BJ (cell line): ENCODE measurements at regions not wholly inside any gene's neighbourhood (a gene's known extent, or its start where the extent isn't known, plus 50 kb on each side); places are given as distances from the start of the nearest gene placed in this dataset.

Source experiments
- CTCF ChIA-PET: fragments of 350-600 bp; formaldehyde crosslinking; extraction: SDS; loops from one replicate; lab custom pipeline; 2021; ENCODE audit warnings: antibody characterized with exemption, inconsistent platforms; lab: Yijun Ruan, JAX
- POLR2A ChIA-PET: fragments of 300-600 bp; sonication (Branson Sonifier 250); formaldehyde crosslinking; extraction: SDS; loops from one replicate; lab custom pipeline; 2021; ENCODE audit warnings: antibody characterized with exemption; lab: Charles Lee
- DNase-seq: peaks from one replicate; pipeline ENCODE4 v3.0.0-alpha.2; 2011; ENCODE audit warnings: low read depth
- H3K27me3 ChIP-seq: 2 replicates; pipeline ENCODE4 v1.6.0; 2011; ENCODE audit warnings: low read length; ENCODE audit not compliant: control insufficient read depth, insufficient read depth
- H3K36me3 ChIP-seq: 2 replicates; pipeline ENCODE4 v1.5.1; 2011; ENCODE audit warnings: low read length; ENCODE audit not compliant: control insufficient read depth, insufficient read depth
- H3K4me3 ChIP-seq: 2 replicates; pipeline ENCODE4 v1.5.1; 2011; ENCODE audit warnings: low read depth, mild to moderate bottlenecking, control low read depth, low read length
- TF ChIP-seq, protein P1 (sequence below): IDR thresholded peaks from 2 replicates; pipeline ENCODE4 v1.5.1; 2011; ENCODE audit warnings: low read depth, mild to moderate bottlenecking, control low read depth, inconsistent platforms, low read length, moderate library complexity; ENCODE audit not compliant: insufficient read depth

GRCh38 chr9:82808478-82808877 lies 254.5 kb downstream of the RASEF start:
- no peaks in the 10 kb centered on the region for H3K27me3 ChIP-seq
- no peak for DNase-seq
- H3K36me3 ChIP-seq, result no peaks in the 10 kb centered on the region
- ChIA-PET CTCF (no interaction called here), POLR2A (no interaction called here)
- TF ChIP-seq, protein P1, sequence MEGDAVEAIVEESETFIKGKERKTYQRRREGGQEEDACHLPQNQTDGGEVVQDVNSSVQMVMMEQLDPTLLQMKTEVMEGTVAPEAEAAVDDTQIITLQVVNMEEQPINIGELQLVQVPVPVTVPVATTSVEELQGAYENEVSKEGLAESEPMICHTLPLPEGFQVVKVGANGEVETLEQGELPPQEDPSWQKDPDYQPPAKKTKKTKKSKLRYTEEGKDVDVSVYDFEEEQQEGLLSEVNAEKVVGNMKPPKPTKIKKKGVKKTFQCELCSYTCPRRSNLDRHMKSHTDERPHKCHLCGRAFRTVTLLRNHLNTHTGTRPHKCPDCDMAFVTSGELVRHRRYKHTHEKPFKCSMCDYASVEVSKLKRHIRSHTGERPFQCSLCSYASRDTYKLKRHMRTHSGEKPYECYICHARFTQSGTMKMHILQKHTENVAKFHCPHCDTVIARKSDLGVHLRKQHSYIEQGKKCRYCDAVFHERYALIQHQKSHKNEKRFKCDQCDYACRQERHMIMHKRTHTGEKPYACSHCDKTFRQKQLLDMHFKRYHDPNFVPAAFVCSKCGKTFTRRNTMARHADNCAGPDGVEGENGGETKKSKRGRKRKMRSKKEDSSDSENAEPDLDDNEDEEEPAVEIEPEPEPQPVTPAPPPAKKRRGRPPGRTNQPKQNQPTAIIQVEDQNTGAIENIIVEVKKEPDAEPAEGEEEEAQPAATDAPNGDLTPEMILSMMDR, result no peak
- H3K4me3 ChIP-seq, result no peak overlapping the region

DNA sequence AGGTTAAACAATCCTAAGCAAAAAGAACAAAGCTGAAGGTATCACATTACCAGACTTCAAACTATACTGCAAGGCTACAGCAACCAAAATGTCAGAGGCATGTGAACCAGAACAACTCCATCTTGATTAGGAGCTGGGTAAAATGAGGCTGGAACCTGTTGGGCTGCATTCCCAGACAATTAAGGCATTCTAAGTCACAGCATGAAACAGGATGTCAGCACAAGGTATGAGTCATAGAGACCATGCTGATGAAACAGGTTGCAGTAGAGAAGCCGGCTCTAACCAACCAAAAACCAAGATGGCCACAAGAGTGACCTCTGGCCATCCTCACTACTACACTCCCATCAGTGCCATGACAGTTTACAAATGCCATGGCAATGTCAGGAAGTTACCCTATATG lies 252.0 kb downstream of the RASEF start:
- CTCF ChIA-PET, result no interaction called here

GRCh38 chr9:82819260-82819659 lies 243.7 kb downstream of the RASEF start:
- TF ChIP-seq, protein P1, result no peak
- H3K27me3 ChIP-seq, result no peaks in the 10 kb centered on the region
- CTCF ChIA-PET, result no interaction called here

More for the DNA sequence above, 252.0 kb downstream of the RASEF start:
- Histone ChIP-seq H3K4me3 (no peak overlapping the region), H3K27me3 (no peaks in the 10 kb centered on the region), H3K36me3 (no peaks in the 10 kb centered on the region)
- POLR2A ChIA-PET, result no interaction called here
- DNase-seq, result no peak
- TF ChIP-seq, protein P1, result no peak

GRCh38 chr9:82820186-82820585 lies 242.8 kb downstream of the RASEF start:
- no peak for DNase-seq
- Histone ChIP-seq H3K4me3 (no peak overlapping the region), H3K27me3 (no peaks in the 10 kb centered on the region), H3K36me3 (no peaks in the 10 kb centered on the region)
- ChIA-PET CTCF (no interaction called here), POLR2A (no interaction called here)
- TF ChIP-seq, protein P1, result no peak

More at GRCh38 chr9:82819260-82819659, 243.7 kb downstream of the RASEF start:
- no peaks in the 10 kb centered on the region for H3K36me3 ChIP-seq
- no peak for DNase-seq
- no peak overlapping the region for H3K4me3 ChIP-seq
- POLR2A ChIA-PET, result no interaction called here

GRCh38 chr9:82829818-82830217 lies 233.1 kb downstream of the RASEF start:
- TF ChIP-seq, protein P1, result no peak
- Histone ChIP-seq H3K27me3 (no peaks in the 10 kb centered on the region), H3K4me3 (no peak overlapping the region), H3K36me3 (no peaks in the 10 kb centered on the region)
- POLR2A ChIA-PET, result no interaction called here
- no peak for DNase-seq
- CTCF ChIA-PET, result no interaction called here
